H1 (cell line): ENCODE measurements at regions not wholly inside any gene's neighbourhood (a gene's known extent, or its start where the extent isn't known, plus 50 kb on each side); places are given as distances from the start of the nearest gene placed in this dataset.

Experiments
- CBX8 ChIP-seq: fragments of 300-800, 300-1000 bp; sonication (generic); IDR thresholded peaks from 2 replicates; pipeline ENCODE4 v1.7.1; 2016; ENCODE audit warnings: low read depth, low read length, borderline replicate concordance
- CHD1 ChIP-seq: IDR thresholded peaks from 2 replicates; pipeline ENCODE4 v1.6.1; 2012; ENCODE audit warnings: low read depth, low read length, improper control_type of control experiment
- EP300 ChIP-seq, 2 experiments: IDR thresholded peaks; 1 replicate in 1 of 2; 2 replicates in 1 of 2; pipeline ENCODE4 v1.6.1; 2011 to 2012; ENCODE audit warnings: low read depth in 2 of 2, low read length in 2 of 2, mild to moderate bottlenecking in 2 of 2, borderline replicate concordance in 1 of 2, inconsistent platforms in 1 of 2, moderate library complexity in 1 of 2
- KDM1A ChIP-seq: fragments of 200-600, 300-600 bp; sonication (generic); IDR thresholded peaks from 2 replicates; pipeline ENCODE4 v1.7.1; 2016; ENCODE audit warnings: mild to moderate bottlenecking, low read length, borderline replicate concordance
- TEAD4 ChIP-seq: IDR thresholded peaks from 2 replicates; pipeline ENCODE4 v1.6.1; 2012; ENCODE audit warnings: low read depth, low read length, inconsistent platforms, mixed read lengths

DNA sequence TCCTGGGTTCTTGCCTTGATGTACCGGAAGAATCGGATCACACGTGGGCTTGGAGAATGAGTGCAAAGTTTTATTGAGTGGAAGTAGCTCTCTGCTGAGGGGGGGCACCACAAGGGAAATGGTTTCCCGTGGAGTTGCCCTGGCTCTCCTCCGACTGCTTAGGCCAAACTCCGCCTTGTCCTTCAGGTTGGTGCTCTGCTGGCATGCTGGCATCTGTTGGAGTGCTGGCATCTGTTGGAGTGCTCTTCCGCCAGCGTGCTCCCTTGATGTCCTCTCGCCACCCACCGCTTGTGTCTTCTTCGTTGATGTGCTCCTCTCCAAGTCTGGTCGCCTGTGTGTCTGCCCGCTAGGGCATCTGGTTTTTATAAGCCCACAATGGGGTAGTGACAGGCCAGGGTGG is 317.1 kb upstream of the HSF2 start (continued):
- no peak for TF ChIP-seq CBX8
- no peak for TF ChIP-seq KDM1A
- TF ChIP-seq EP300 (IDR thresholded peaks at IDR 0.05; ENCODE audit: borderline replicate concordance in 1 of 2, low read depth in 2 of 2, low read length in 2 of 2): no peak
- TF ChIP-seq CHD1: no peak
- no peak for TF ChIP-seq TEAD4
